Pancreas (tissue), 10 donors: ENCODE measurements at regions not wholly inside any gene's neighbourhood (a gene's known extent, or its start where the extent isn't known, plus 50 kb on each side); places are given as distances from the start of the nearest gene placed in this dataset.

ENCODE experiments used
- ATAC-seq, 4 donors: fragments of 200-7000 bp; cut with Tn5 transposase; one replicate each; pipeline versions ENCODE4 v1.8.0 to v1.9.1; 2020; ENCODE audit warnings: mild to moderate bottlenecking in 4 of 4, moderate library complexity in 4 of 4
- DNase-seq, 6 donors: peaks; one replicate each; pipeline ENCODE4 v3.0.0-alpha.2; 2020
- FAIRE-seq: peaks from 2 replicates; lab custom pipeline; 2012; peaks lifted over from hg19 to GRCh38; lab: Jason Lieb, UNC
- H3K27ac ChIP-seq, 4 donors: fragments of 200-600 bp; sonication (generic); 1 replicate in 3 of 4; 2 replicates in 1 of 4; pipeline versions ENCODE4 v1.5.0 to v1.8.0; 2020
- H3K27me3 ChIP-seq, 4 donors: fragments of 200-600 bp; one replicate each; pipeline ENCODE4 v1.8.0; 2021
- H3K36me3 ChIP-seq, 3 donors: fragments of 200-600 bp; sonication (generic) in 1 of 3; one replicate each; pipeline versions ENCODE4 v1.5.0 to v1.8.0; 2020 to 2021
- H3K4me1 ChIP-seq, 3 donors: fragments of 200-600 bp; one replicate each; pipeline ENCODE4 v1.8.0; 2021
- H3K4me3 ChIP-seq, 4 donors: fragments of 200-600 bp; sonication (generic) in 2 of 4; one replicate each; pipeline versions ENCODE4 v1.5.0 to v1.8.0; 2020 to 2021
- H3K9me3 ChIP-seq, 4 donors: fragments of 200-600 bp; one replicate each; pipeline ENCODE4 v1.8.0; 2021
- WGBS, 2 donors: extraction: QIAGEN DNeasy Blood & Tissue Kit; methylation state at CpG; one replicate each; pipeline ENCODE4 v1.1.7; 2013; 5-methylcytosine and 5-hydroxymethylcytosine counted together
- intact Hi-C, 3 donors: fragments of 100-400 bp; cut with DNase I; formaldehyde crosslinking; loops; one replicate each; pipeline versions ENCODE4 v1.11.1 to v1.14.2; 2022
- TF ChIP-seq, protein P1 (sequence below), 4 donors: fragments of 200-600 bp; sonication (generic) in 3 of 4; IDR thresholded peaks; one replicate each; pipeline versions ENCODE4 v1.5.0 to v1.8.0; 2021; ENCODE audit warnings: antibody characterized with exemption in 4 of 4
- donor health status: healthy with polysubstance abuse.
- donor health status: DM: no; HTN: no; CAD: no; lungs with moderate emphysema.
- donor health status: DM: no; HTN: no; CAD: no.
- donor health status: control.
- donor health status: control.
- donor health status: Bipolar disorder and iron deficiency.
- donor health status: DM: yes; HTN: yes; CAD: no.
- donor health status: DM: no; HTN: no; CAD: no.
- donor health status: DM: no; HTN: no; CAD: no.
- donor health status: DM: yes; HTN: yes; CAD: no.

DNA sequence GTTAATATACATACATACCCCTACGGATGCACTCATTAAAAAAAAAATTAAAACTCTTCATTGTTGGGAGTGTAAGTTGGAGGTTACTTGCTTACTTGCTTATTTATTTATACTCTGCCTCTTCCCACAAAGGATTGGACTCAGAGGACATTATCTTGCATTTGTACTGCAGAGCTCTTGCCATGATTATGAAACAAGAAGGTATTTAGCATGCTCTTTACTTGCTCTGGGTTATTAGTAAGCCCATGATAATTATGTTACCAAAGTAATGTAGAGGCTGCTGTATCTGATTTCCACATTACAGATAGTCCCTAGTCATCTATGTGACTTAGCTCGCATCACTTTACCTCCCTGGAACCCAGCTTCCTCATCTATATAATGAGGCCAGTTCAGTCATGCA lies 355.1 kb upstream of the PTBP2 start:
- H3K36me3 ChIP-seq: no peaks in the 10 kb centered on the region
- intact Hi-C loops: no loop called here
- FAIRE-seq: no peak
- H3K9me3 ChIP-seq: no peaks in the 10 kb centered on the region
- H3K4me3 ChIP-seq: no peak overlapping the region
- H3K27me3 ChIP-seq: no peaks in the 10 kb centered on the region
- TF ChIP-seq, protein P1, sequence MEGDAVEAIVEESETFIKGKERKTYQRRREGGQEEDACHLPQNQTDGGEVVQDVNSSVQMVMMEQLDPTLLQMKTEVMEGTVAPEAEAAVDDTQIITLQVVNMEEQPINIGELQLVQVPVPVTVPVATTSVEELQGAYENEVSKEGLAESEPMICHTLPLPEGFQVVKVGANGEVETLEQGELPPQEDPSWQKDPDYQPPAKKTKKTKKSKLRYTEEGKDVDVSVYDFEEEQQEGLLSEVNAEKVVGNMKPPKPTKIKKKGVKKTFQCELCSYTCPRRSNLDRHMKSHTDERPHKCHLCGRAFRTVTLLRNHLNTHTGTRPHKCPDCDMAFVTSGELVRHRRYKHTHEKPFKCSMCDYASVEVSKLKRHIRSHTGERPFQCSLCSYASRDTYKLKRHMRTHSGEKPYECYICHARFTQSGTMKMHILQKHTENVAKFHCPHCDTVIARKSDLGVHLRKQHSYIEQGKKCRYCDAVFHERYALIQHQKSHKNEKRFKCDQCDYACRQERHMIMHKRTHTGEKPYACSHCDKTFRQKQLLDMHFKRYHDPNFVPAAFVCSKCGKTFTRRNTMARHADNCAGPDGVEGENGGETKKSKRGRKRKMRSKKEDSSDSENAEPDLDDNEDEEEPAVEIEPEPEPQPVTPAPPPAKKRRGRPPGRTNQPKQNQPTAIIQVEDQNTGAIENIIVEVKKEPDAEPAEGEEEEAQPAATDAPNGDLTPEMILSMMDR (IDR thresholded peaks at IDR 0.05): no peak
- no peak overlapping the region for H3K27ac ChIP-seq
- WGBS, 2 donors: 63 to 88% methylated on average over 2 of the region's 2 CpGs
- ATAC-seq: no peak
- no peaks in the 10 kb centered on the region for H3K4me1 ChIP-seq
- DNase-seq: no peak

DNA sequence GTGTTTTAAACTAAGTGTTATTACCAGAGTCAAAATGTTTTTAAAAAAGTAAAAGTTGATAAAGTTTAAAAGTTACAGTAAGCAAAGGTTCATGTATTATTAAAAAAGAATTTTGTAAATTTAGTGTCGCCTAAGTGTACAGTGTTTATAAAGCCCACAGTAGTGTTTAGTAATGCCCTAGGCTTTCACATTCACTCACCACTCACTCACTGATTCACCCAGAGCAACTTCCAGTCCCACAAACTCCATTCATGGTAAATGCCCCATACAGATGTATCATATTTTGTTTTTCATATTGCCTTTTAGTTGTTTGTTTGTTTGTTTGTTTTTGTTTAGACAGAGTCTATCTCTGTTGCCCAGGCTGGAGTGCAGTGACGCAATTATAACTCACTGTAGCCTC lies 353.8 kb upstream of the PTBP2 start:
- no peaks in the 10 kb centered on the region for H3K27me3 ChIP-seq
- TF ChIP-seq, protein P1 (IDR thresholded peaks at IDR 0.05): no peak
- no peaks in the 10 kb centered on the region for H3K36me3 ChIP-seq
- no peak for FAIRE-seq
- H3K27ac ChIP-seq: no peak overlapping the region
- no peaks in the 10 kb centered on the region for H3K4me1 ChIP-seq
- 70 to 80% methylated on average over 2 of the region's 2 CpGs for WGBS, 2 donors
- DNase-seq: no peak
- no peaks in the 10 kb centered on the region for H3K9me3 ChIP-seq
- H3K4me3 ChIP-seq: no peak overlapping the region
- ATAC-seq: no peak
- intact Hi-C loops: no loop called here

DNA sequence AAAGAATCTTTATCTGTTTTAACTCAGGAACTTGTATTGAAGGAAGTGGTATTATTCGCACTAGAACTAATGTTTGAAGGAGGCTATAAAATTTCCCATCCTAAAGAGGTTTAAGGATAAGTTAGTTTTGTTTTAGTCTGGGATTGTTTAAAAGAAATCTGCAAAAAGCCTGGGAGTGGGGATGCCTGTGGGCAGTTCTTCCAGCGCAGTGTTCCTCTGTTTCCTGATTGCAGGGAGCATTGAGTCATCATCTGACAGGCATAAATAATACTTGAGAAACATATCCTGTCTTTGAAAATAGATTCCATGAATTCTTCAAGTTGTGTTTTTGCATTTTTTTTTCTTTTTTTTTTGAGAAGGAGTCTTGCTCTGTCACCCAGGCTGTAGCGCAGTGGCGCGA lies 350.8 kb upstream of the PTBP2 start:
- whole genome bisulfite sequencing, 2 donors: 53 to 83% methylated on average over 5 of the region's 5 CpGs
- ATAC-seq: no peak
- FAIRE-seq: no peak
- no peak overlapping the region for H3K27ac ChIP-seq
- H3K4me1 ChIP-seq: no peaks in the 10 kb centered on the region
- intact Hi-C loops: no loop called here
- no peaks in the 10 kb centered on the region for H3K27me3 ChIP-seq
- H3K4me3 ChIP-seq: no peak overlapping the region
- H3K36me3 ChIP-seq: no peaks in the 10 kb centered on the region
- H3K9me3 ChIP-seq: no peaks in the 10 kb centered on the region
- TF ChIP-seq, protein P1 (IDR thresholded peaks at IDR 0.05): no peak
- DNase-seq: no peak

DNA sequence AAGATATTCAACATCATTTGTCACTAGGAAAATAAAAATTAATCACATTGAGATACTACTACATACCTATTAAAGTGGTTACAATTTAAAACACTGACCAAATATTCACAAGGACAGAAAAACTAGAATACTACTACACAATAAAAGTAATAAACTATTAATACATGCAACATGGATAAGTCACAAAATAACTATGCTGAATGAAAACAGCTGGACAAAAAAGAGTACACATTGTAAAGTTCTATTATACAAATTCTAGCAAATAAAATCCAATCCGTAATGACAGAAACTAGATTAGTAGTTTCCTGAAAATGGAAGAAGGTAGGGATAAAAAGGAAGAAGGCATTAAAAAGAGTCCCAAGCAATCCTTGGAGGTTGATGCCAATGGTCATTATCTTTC lies 348.7 kb upstream of the PTBP2 start:
- ATAC-seq (no peak), FAIRE-seq (no peak), DNase-seq (no peak)
- Histone ChIP-seq H3K4me1 (no peaks in the 10 kb centered on the region), H3K9me3 (no peaks in the 10 kb centered on the region), H3K4me3 (no peak overlapping the region), H3K27ac (no peak overlapping the region), H3K27me3 (no peaks in the 10 kb centered on the region), H3K36me3 (no peaks in the 10 kb centered on the region)
- TF ChIP-seq, protein P1 (IDR thresholded peaks at IDR 0.05): no peak
- WGBS, 2 donors: 68 to 73% methylated on average over 1 of the region's 1 CpG
- intact Hi-C loops: no loop called here

DNA sequence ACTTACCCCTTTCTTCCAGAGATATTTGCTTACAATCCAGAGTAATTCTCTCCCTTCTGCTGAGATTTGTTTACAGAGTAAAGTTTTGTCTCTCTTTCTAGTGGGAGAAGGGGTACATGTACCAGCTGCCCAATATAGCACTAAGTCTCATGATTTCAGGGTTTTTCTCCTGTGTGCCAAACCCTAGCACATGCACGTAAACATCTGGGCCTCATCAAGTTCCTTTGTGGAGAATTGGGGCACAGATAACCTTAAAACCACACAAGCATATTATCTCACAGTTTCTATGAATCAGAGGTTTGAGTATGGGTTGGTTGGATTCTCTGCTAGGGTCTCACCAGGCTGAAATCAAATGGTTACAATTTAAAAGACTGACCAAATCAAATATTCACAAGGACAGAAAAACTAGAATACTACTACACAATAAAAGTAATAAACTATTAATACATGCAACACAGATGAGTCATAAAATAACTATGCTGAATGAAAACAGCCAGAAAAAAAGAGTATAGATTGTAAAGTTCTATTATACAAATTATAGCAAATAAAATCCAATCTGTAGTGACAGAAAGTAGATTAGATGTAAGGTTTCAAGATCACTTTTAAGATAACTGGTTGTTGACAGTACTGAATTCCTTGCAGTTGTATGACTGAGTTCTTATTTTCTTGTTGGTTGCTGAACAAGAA lies 347.4 kb upstream of the PTBP2 start:
- DNase-seq: no peak
- no peak for FAIRE-seq
- no peak for ATAC-seq
- H3K4me3 ChIP-seq: no peak overlapping the region
- H3K9me3 ChIP-seq: no peaks in the 10 kb centered on the region
- TF ChIP-seq, protein P1 (IDR thresholded peaks at IDR 0.05): no peak
- no peaks in the 10 kb centered on the region for H3K4me1 ChIP-seq
- no peaks in the 10 kb centered on the region for H3K36me3 ChIP-seq
- intact Hi-C loops: no loop called here
- no peak overlapping the region for H3K27ac ChIP-seq
- no peaks in the 10 kb centered on the region for H3K27me3 ChIP-seq
- 79 to 82% methylated on average over 1 of the region's 1 CpG for WGBS, 2 donors
